PC-3 (cell line): ENCODE measurements at regions not wholly inside any gene's neighbourhood (a gene's known extent, or its start where the extent isn't known, plus 50 kb on each side); places are given as distances from the start of the nearest gene placed in this dataset.

Source experiments
- ATAC-seq: fragments of 200-7000 bp; cut with Tn5 transposase; 2 replicates; pipeline ENCODE4 v1.9.1; 2020; ENCODE audit warnings: mild to moderate bottlenecking, moderate library complexity
- BruUV-seq: library from RNA; stranded (reverse); fragments of 400-500 nt; replicated peaks from 2 replicates; lab custom pipeline; 2021; lab: Mats Ljungman, UMichigan
- CTCF ChIA-PET: fragments of 300-600 bp; sonication (Branson Sonifier 250); formaldehyde crosslinking; loops from one replicate; lab custom pipeline; 2022; ENCODE audit warnings: antibody characterized with exemption; lab: Charles Lee
- POLR2A ChIA-PET: fragments of 300-600 bp; sonication (Branson Sonifier 250); formaldehyde crosslinking; loops from one replicate; lab custom pipeline; 2022; ENCODE audit warnings: antibody characterized with exemption; ENCODE audit not compliant: unreplicated experiment; lab: Charles Lee
- DNase-seq: peaks from one replicate; pipeline ENCODE4 v3.0.0-alpha.2; 2015
- H2AFZ ChIP-seq: fragments of 300-600 bp; sonication (generic); 2 replicates; pipeline ENCODE4 v1.6.0; 2016; ENCODE audit warnings: antibody characterized with exemption, low read length
- H3F3A ChIP-seq: fragments of 300-600 bp; sonication (generic); one replicate; pipeline ENCODE4 v1.6.0; 2017; ENCODE audit warnings: antibody characterized with exemption, low read length, control low read depth, mild to moderate bottlenecking; ENCODE audit not compliant: unreplicated experiment
- H3K27ac ChIP-seq: fragments of 300-600 bp; sonication (generic); 2 replicates; pipeline ENCODE4 v1.5.1; 2016; ENCODE audit warnings: mild to moderate bottlenecking, low read length
- H3K27me3 ChIP-seq: fragments of 300-600 bp; sonication (generic); 2 replicates; pipeline ENCODE4 v1.6.1; 2016; ENCODE audit warnings: low read length, mixed read lengths
- H3K36me3 ChIP-seq: fragments of 300-600 bp; sonication (generic); 2 replicates; pipeline ENCODE4 v1.6.1; 2016; ENCODE audit warnings: low read depth, mixed run types, low read length, mixed read lengths
- H3K4me1 ChIP-seq: fragments of 300-600 bp; sonication (generic); 2 replicates; pipeline ENCODE4 v1.5.1; 2016; ENCODE audit warnings: low read length; ENCODE audit not compliant: insufficient read depth
- H3K4me2 ChIP-seq: fragments of 300-600 bp; sonication (generic); 2 replicates; pipeline ENCODE4 v1.6.0; 2016; ENCODE audit warnings: low read length
- H3K4me3 ChIP-seq: fragments of 300-600 bp; sonication (generic); 2 replicates; pipeline ENCODE4 v1.5.1; 2016; ENCODE audit warnings: mild to moderate bottlenecking, low read length, mixed read lengths
- H3K79me2 ChIP-seq: fragments of 300-600 bp; sonication (generic); 2 replicates; pipeline ENCODE4 v1.6.1; 2017; ENCODE audit warnings: low read length, mixed read lengths
- H3K9ac ChIP-seq: fragments of 300-600 bp; sonication (generic); 2 replicates; pipeline ENCODE4 v1.6.0; 2016; ENCODE audit warnings: mild to moderate bottlenecking, low read length
- H3K9me2 ChIP-seq: fragments of 300-600 bp; sonication (generic); replicated peaks from 2 replicates; pipeline ENCODE4 v1.6.1; 2016; ENCODE audit warnings: mixed run types, low read length, mixed read lengths
- H3K9me3 ChIP-seq: fragments of 300-600 bp; sonication (generic); 2 replicates; pipeline ENCODE4 v1.6.1; 2016; ENCODE audit warnings: low read length, mixed read lengths
- H4K20me1 ChIP-seq: fragments of 300-600 bp; sonication (generic); 2 replicates; pipeline ENCODE4 v1.6.1; 2016; ENCODE audit warnings: low read length, mixed read lengths
- CTCF ChIP-seq: fragments of 300-600 bp; sonication (generic); conservative IDR thresholded peaks from 2 replicates; pipeline ENCODE4 v1.5.1; 2017; ENCODE audit warnings: antibody characterized with exemption, low read depth, mild to moderate bottlenecking, low read length
- EZH2 ChIP-seq: fragments of 300-600 bp; sonication (generic); IDR thresholded peaks from one replicate; pipeline ENCODE4 v1.6.1; 2017; ENCODE audit warnings: antibody characterized with exemption, mild to moderate bottlenecking, low read length; ENCODE audit not compliant: unreplicated experiment
- EZH2phosphoT487 ChIP-seq: fragments of 300-600 bp; sonication (generic); IDR thresholded peaks from 2 replicates; pipeline ENCODE4 v1.6.1; 2018; ENCODE audit warnings: mild to moderate bottlenecking, antibody characterized with exemption, low read length, borderline replicate concordance
- intact Hi-C: fragments of 100-400 bp; cut with micrococcal nuclease; formaldehyde crosslinking; loops from 2 replicates; pipeline ENCODE4 v1.9.0; 2023

- POLR2A ChIA-PET = no interaction called here
- DNase-seq (no peak), ATAC-seq (no peak)
- H3K9me2 ChIP-seq = no peaks in the 10 kb centered on the region
- H3K4me1 ChIP-seq = no peaks in the 10 kb centered on the region
- 0 out of 2 replicates have a peak overlapping the region, but pooled peaks have one; percentile 5 for H3K4me2 ChIP-seq
- no peaks in the 10 kb centered on the region for H4K20me1 ChIP-seq
- no peak overlapping the region; the same call in 1 of the 2 replicates for H2AFZ ChIP-seq
- no peaks in the 10 kb centered on the region for H3K27me3 ChIP-seq
- no TSS peak for BruUV-seq
- H3K9ac ChIP-seq = no peak overlapping the region
- no peaks in the 10 kb centered on the region for H3K9me3 ChIP-seq
- no peaks in the 10 kb centered on the region for H3F3A ChIP-seq
- H3K79me2 ChIP-seq = no peaks in the 10 kb centered on the region
- TF ChIP-seq CTCF (no peak), EZH2phosphoT487 (no peak), EZH2 (no peak)
- CTCF ChIA-PET = no interaction called here
- no peaks in the 10 kb centered on the region for H3K36me3 ChIP-seq
- H3K4me3 ChIP-seq = no peak overlapping the region
- no peak overlapping the region for H3K27ac ChIP-seq
- intact Hi-C loops = no loop called here
Observed at GRCh38 chr1:29499104-29499650, 262.9 kb downstream of the PTPRU start.

- H3K79me2 ChIP-seq = no peaks in the 10 kb centered on the region
- CTCF ChIA-PET = no interaction called here
Observed at GRCh38 chr1:29498126-29499103, 262.1 kb downstream of the PTPRU start.

More at GRCh38 chr1:29498126-29499103, 262.1 kb downstream of the PTPRU start:
- Histone ChIP-seq H3K9me3 (no peaks in the 10 kb centered on the region), H3K36me3 (no peaks in the 10 kb centered on the region), H3K9ac (no peak overlapping the region), H3K4me2 (0 out of 2 replicates have a peak overlapping the region, but pooled peaks have one; percentile 5), H2AFZ (peak overlapping the region; percentile 13; the same call in 1 of the 2 replicates), H3K27ac (no peak overlapping the region), H3K27me3 (no peaks in the 10 kb centered on the region), H3K4me3 (no peak overlapping the region), H3K9me2 (no peaks in the 10 kb centered on the region), H3F3A (no peaks in the 10 kb centered on the region), H4K20me1 (no peaks in the 10 kb centered on the region), H3K4me1 (no peaks in the 10 kb centered on the region)
- peak; percentile 99 for ATAC-seq
- no TSS peak for BruUV-seq
- intact Hi-C loops = no loop called here
- POLR2A ChIA-PET = no interaction called here
- peak; percentile 68 for DNase-seq
- TF ChIP-seq EZH2 (no peak), CTCF (no peak), EZH2phosphoT487 (no peak)
